Right lobe of liver (tissue), 4 donors: ENCODE measurements at regions not wholly inside any gene's neighbourhood (a gene's known extent, or its start where the extent isn't known, plus 50 kb on each side); places are given as distances from the start of the nearest gene placed in this dataset.

Experiments
- CTCF ChIP-seq, 4 donors: fragments of 200-600 bp in 3 of 4; fragments of 450-650 bp in 1 of 4; IDR thresholded peaks; one replicate each; pipeline versions ENCODE4 v1.5.1 to v1.8.0; 2016 to 2022; ENCODE audit warnings: antibody characterized with exemption in 4 of 4, mild to moderate bottlenecking in 2 of 4
- POLR2A ChIP-seq: fragments of 450-650 bp; IDR thresholded peaks from one replicate; pipeline ENCODE4 v1.6.1; 2017; ENCODE audit warnings: antibody characterized with exemption, mild to moderate bottlenecking
- donor health status: DM: no; HTN: no; CAD: no.
- donor health status: DM: no; HTN: no; CAD: no.
- donor health status: DM: no; HTN: yes; CAD: no.

DNA sequence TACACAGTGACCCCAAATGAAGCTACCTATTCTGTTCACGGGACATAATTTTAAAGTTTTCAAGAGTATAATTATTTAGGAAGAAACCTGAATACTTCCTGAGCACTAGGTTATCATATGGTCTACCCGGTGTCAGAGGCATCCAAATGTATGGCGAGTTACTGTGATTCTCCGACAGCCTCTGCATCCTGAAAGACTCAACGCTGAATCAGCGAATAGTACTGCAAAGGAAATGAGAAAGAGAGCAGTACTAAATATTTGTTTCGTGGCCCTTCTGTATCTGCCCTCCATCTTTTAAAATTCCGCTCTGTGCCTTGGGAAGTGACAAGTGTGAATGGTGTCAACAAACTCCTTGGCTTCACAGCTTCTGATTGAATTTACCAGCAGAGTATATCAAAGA, 358.0 kb upstream of the ZEB2 start:
- no peak for TF ChIP-seq CTCF (IDR thresholded peaks at IDR 0.05)
- TF ChIP-seq POLR2A = no peak
